ENCODE measurements at regions not wholly inside any gene's neighbourhood (a gene's known extent, or its start where the extent isn't known, plus 50 kb on each side); places are given as distances from the start of the nearest gene placed in this dataset.

GRCh38 chr5:34548086-34548403, 108.1 kb upstream of the RAI14 start:
- no peak for TF ChIP-seq GATA3 (IDR thresholded peaks at IDR 0.05; ENCODE audit: low read depth, low read length)
- no peak for TF ChIP-seq GATA2 (IDR thresholded peaks at IDR 0.05; ENCODE audit: low read depth, low read length)

- TF ChIP-seq GATA3 (IDR thresholded peaks at IDR 0.05; ENCODE audit: low read depth, low read length) (no peak), GATA2 (IDR thresholded peaks at IDR 0.05; ENCODE audit: low read depth, low read length) (no peak)
Observed at GRCh38 chr5:34550247-34550646, 105.9 kb upstream of the RAI14 start.

GRCh38 chr5:34550964-34551363, 105.2 kb upstream of the RAI14 start:
- TF ChIP-seq GATA2 (IDR thresholded peaks at IDR 0.05; ENCODE audit: low read depth, low read length) (no peak), GATA3 (IDR thresholded peaks at IDR 0.05; ENCODE audit: low read depth, low read length) (no peak)

GRCh38 chr5:34551911-34552433, 104.2 kb upstream of the RAI14 start:
- no peak for TF ChIP-seq GATA2 (IDR thresholded peaks at IDR 0.05; ENCODE audit: low read depth, low read length)
- TF ChIP-seq GATA3 (IDR thresholded peaks at IDR 0.05; ENCODE audit: low read depth, low read length), result no peak

- TF ChIP-seq GATA2 (IDR thresholded peaks at IDR 0.05; ENCODE audit: low read depth, low read length) (no peak), GATA3 (IDR thresholded peaks at IDR 0.05; ENCODE audit: low read depth, low read length) (no peak)
Observed at GRCh38 chr5:34552686-34553085, 103.4 kb upstream of the RAI14 start.

GRCh38 chr5:34553581-34553980, 102.5 kb upstream of the RAI14 start:
- no peak for TF ChIP-seq GATA2 (IDR thresholded peaks at IDR 0.05; ENCODE audit: low read depth, low read length)
- no peak for TF ChIP-seq GATA3 (IDR thresholded peaks at IDR 0.05; ENCODE audit: low read depth, low read length)

- no peak for TF ChIP-seq GATA2 (IDR thresholded peaks at IDR 0.05; ENCODE audit: low read depth, low read length)
Observed at GRCh38 chr5:34554641-34555040, 101.5 kb upstream of the RAI14 start.

GRCh38 chr5:34555699-34556508, 100.2 kb upstream of the RAI14 start:
- TF ChIP-seq GATA3 (IDR thresholded peaks at IDR 0.05; ENCODE audit: low read depth, low read length) (no peak), GATA2 (IDR thresholded peaks at IDR 0.05; ENCODE audit: low read depth, low read length) (no peak)

GRCh38 chr5:34556509-34556782, 99.7 kb upstream of the RAI14 start:
- TF ChIP-seq GATA3 (IDR thresholded peaks at IDR 0.05; ENCODE audit: low read depth, low read length), result no peak
- TF ChIP-seq GATA2 (IDR thresholded peaks at IDR 0.05; ENCODE audit: low read depth, low read length), result no peak

GRCh38 chr5:34562791-34563190, 93.3 kb upstream of the RAI14 start:
- no peak for TF ChIP-seq GATA2 (IDR thresholded peaks at IDR 0.05; ENCODE audit: low read depth, low read length)
- TF ChIP-seq GATA3 (IDR thresholded peaks at IDR 0.05; ENCODE audit: low read depth, low read length), result no peak

- no peak for TF ChIP-seq GATA2 (IDR thresholded peaks at IDR 0.05; ENCODE audit: low read depth, low read length)
- TF ChIP-seq GATA3 (IDR thresholded peaks at IDR 0.05; ENCODE audit: low read depth, low read length), result no peak
Observed at GRCh38 chr5:34563269-34563668, 92.9 kb upstream of the RAI14 start.

- no peak for TF ChIP-seq GATA2 (IDR thresholded peaks at IDR 0.05; ENCODE audit: low read depth, low read length)
- no peak for TF ChIP-seq GATA3 (IDR thresholded peaks at IDR 0.05; ENCODE audit: low read depth, low read length)
Observed at GRCh38 chr5:34563931-34564709, 92.0 kb upstream of the RAI14 start.

- TF ChIP-seq GATA3 (IDR thresholded peaks at IDR 0.05; ENCODE audit: low read depth, low read length) (no peak), GATA2 (IDR thresholded peaks at IDR 0.05; ENCODE audit: low read depth, low read length) (no peak)
Observed at GRCh38 chr5:34564710-34565235, 91.4 kb upstream of the RAI14 start.

GRCh38 chr5:34570143-34570542, 86.0 kb upstream of the RAI14 start:
- TF ChIP-seq GATA3 (IDR thresholded peaks at IDR 0.05; ENCODE audit: low read depth, low read length) (no peak), GATA2 (IDR thresholded peaks at IDR 0.05; ENCODE audit: low read depth, low read length) (no peak)

Data from SH-SY5Y (cell line).